ENCODE measurements at regions not wholly inside any gene's neighbourhood (a gene's known extent, or its start where the extent isn't known, plus 50 kb on each side); places are given as distances from the start of the nearest gene placed in this dataset.

GRCh38 chr6:21955951-21956350 lies 340.9 kb downstream of the PRL start:
- no peak for DNase-seq
- H3K27me3 ChIP-seq (ENCODE audit: low read depth): no peaks in the 10 kb centered on the region
- ATAC-seq: no peak
- no peak overlapping the region for H3K4me3 ChIP-seq
- TF ChIP-seq, protein P1, sequence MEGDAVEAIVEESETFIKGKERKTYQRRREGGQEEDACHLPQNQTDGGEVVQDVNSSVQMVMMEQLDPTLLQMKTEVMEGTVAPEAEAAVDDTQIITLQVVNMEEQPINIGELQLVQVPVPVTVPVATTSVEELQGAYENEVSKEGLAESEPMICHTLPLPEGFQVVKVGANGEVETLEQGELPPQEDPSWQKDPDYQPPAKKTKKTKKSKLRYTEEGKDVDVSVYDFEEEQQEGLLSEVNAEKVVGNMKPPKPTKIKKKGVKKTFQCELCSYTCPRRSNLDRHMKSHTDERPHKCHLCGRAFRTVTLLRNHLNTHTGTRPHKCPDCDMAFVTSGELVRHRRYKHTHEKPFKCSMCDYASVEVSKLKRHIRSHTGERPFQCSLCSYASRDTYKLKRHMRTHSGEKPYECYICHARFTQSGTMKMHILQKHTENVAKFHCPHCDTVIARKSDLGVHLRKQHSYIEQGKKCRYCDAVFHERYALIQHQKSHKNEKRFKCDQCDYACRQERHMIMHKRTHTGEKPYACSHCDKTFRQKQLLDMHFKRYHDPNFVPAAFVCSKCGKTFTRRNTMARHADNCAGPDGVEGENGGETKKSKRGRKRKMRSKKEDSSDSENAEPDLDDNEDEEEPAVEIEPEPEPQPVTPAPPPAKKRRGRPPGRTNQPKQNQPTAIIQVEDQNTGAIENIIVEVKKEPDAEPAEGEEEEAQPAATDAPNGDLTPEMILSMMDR (IDR thresholded peaks at IDR 0.05): no peak
- no peak overlapping the region for H3K27ac ChIP-seq
- no peaks in the 10 kb centered on the region for H3K9me3 ChIP-seq
- intact Hi-C loops (cut with DNase I): no loop called here
- peaks cover 27% of the 10 kb centered on the region for H3K4me1 ChIP-seq
- no peaks in the 10 kb centered on the region for H3K36me3 ChIP-seq

DNA sequence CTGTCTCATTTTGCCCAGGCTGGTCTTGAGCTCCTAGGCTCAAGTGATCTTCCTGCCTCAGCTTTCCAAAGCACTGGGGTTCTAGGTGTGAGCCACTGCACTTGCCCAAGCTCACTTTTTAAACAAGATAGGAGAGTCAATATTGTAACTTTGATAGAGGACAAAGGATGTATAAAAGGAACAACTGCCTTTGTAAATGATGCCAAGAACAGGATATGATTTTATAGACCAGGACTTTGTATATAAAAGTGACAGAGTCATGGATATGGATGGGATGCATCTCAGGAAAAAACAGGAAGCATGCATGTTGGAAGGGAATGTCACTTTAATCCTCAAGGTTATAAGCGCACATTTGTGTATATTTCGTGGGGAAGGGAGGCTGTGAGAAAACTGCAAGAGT lies 338.4 kb downstream of the PRL start:
- DNase-seq (no peak), ATAC-seq (no peak)
- H3K36me3 ChIP-seq: no peaks in the 10 kb centered on the region
- TF ChIP-seq, protein P1 (IDR thresholded peaks at IDR 0.05): no peak
- no peak overlapping the region for H3K27ac ChIP-seq
- no peaks in the 10 kb centered on the region for H3K9me3 ChIP-seq
- no peaks in the 10 kb centered on the region for H3K27me3 ChIP-seq (ENCODE audit: low read depth)
- no peak overlapping the region for H3K4me3 ChIP-seq
- intact Hi-C loops (cut with DNase I): no loop called here
- H3K4me1 ChIP-seq: peaks cover 13% of the 10 kb centered on the region

DNA sequence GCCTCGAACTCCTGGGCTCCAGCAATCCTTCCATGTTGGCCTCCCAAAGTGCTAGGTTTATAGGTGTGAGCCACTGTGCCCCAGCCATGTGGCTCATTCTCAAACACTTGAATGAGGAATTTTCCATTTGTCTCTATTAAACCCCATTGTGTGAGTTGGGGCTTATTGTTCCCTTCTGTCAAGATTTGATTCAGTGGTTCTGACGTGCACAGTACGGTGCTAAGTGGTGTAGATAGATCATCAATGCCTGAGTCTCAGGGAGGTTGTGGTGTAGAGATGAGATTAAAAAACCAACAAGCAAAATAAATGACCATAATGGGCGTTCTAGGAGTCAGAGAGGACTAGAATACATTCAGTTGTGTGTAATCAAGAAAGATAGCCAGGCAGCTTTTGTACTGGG lies 335.6 kb downstream of the PRL start:
- no peak for DNase-seq
- Histone ChIP-seq H3K4me3 (no peak overlapping the region), H3K9me3 (no peaks in the 10 kb centered on the region), H3K4me1 (no peaks in the 10 kb centered on the region), H3K36me3 (no peaks in the 10 kb centered on the region), H3K27ac (no peak overlapping the region), H3K27me3 (ENCODE audit: low read depth) (no peaks in the 10 kb centered on the region)
- TF ChIP-seq, protein P1 (IDR thresholded peaks at IDR 0.05): no peak
- no peak for ATAC-seq
- intact Hi-C loops (cut with DNase I): no loop called here

DNA sequence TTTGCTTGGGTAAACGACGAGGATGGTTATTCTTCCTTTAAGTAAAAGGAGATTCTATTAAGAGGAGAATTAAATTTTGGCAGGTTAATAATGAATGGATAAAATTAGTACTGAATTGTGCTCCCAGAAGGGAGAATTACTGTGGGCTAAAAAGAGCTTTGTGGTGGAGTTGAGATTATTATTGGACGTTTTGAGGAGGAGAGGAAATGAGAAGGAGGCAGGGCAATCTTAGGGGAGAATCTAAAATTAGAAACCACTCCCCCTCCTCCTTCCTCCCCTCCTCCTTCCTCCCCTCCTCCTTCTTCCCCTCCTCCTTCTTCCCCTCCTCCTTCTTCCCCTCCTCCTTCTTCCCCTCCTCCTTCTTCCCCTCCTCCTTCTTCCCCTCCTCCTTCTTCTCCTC lies 331.8 kb downstream of the PRL start:
- intact Hi-C loops (cut with DNase I): no loop called here
- Histone ChIP-seq H3K4me1 (no peaks in the 10 kb centered on the region), H3K4me3 (no peak overlapping the region), H3K36me3 (no peaks in the 10 kb centered on the region), H3K27me3 (ENCODE audit: low read depth) (no peaks in the 10 kb centered on the region), H3K27ac (no peak overlapping the region), H3K9me3 (no peaks in the 10 kb centered on the region)
- TF ChIP-seq, protein P1 (IDR thresholded peaks at IDR 0.05): no peak
- DNase-seq (no peak), ATAC-seq (no peak)

DNA sequence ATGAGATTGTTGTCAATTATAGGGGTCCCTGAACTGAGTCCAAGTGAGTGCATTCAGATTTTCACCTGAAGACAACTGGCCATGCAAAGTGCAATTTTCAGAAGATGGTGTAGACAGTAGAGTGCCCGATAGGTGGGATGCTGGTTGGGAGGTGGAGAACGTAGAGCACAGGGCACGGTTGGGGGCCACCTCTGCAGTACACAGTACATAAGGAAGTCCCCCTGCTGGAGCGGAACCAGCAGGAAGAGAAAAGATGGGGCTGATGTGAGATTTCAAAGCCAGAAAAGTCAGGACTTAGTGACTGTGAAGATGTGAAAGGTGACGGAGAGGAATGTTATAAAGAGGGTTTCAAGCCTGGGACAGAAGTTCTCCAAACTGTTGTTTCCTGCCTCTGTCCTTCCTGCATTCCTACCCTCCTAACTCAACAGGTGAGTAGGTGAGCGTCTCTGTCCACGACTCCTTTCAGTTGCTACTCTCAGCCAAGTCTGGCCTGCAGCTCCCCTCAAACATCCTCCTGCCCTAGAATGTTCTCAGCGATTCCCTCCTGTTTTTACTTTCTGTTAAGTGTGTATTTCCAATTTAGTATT lies 330.8 kb downstream of the PRL start:
- intact Hi-C loops (cut with DNase I): no loop called here
- TF ChIP-seq, protein P1 (IDR thresholded peaks at IDR 0.05): no peak
- H3K4me1 ChIP-seq: peaks cover 7% of the 10 kb centered on the region

More for the DNA sequence above, 330.8 kb downstream of the PRL start:
- Histone ChIP-seq H3K27me3 (ENCODE audit: low read depth) (no peaks in the 10 kb centered on the region), H3K9me3 (no peaks in the 10 kb centered on the region), H3K4me3 (no peak overlapping the region), H3K27ac (no peak overlapping the region), H3K36me3 (no peaks in the 10 kb centered on the region)
- DNase-seq (no peak), ATAC-seq (no peak)

Measured in lower lobe of right lung (tissue), 2 donors.